Esophagus muscularis mucosa (tissue), 3 donors: ENCODE measurements at regions not wholly inside any gene's neighbourhood (a gene's known extent, or its start where the extent isn't known, plus 50 kb on each side); places are given as distances from the start of the nearest gene placed in this dataset.

ENCODE experiments used
- CTCF ChIP-seq, 3 experiments: fragments of 200-600 bp in 2 of 3; fragments of 450-650 bp in 1 of 3; sonication (generic) in 2 of 3; IDR thresholded peaks; one replicate each; pipeline ENCODE4 v1.5.1; 2017 to 2019; ENCODE audit warnings: antibody characterized with exemption in 3 of 3, mild to moderate bottlenecking in 2 of 3, moderate library complexity in 1 of 3
- POLR2AphosphoS5 ChIP-seq, 2 donors: sonication (generic); formaldehyde crosslinking; IDR thresholded peaks; one replicate each; pipeline ENCODE4 v1.6.1; 2017; ENCODE audit warnings: antibody characterized with exemption in 2 of 2

- no peak for TF ChIP-seq POLR2AphosphoS5 (IDR thresholded peaks at IDR 0.05)
- TF ChIP-seq CTCF (IDR thresholded peaks at IDR 0.05), result no peak
These were observed 840.7 kb downstream of the PCDH18 start for GRCh38 chr4:136691607-136692006.
